Endodermal cell (in vitro differentiated cells): ENCODE measurements at regions not wholly inside any gene's neighbourhood (a gene's known extent, or its start where the extent isn't known, plus 50 kb on each side); places are given as distances from the start of the nearest gene placed in this dataset.

ENCODE experiments used
- DNase-seq: peaks from one replicate; pipeline ENCODE4 v3.0.0-alpha.2; 2017
- H3K27ac ChIP-seq: 2 replicates; pipeline ENCODE4 v1.5.1; 2013; ENCODE audit warnings: mild to moderate bottlenecking, low read depth, low read length, moderate library complexity
- H3K27me3 ChIP-seq: 2 replicates; pipeline ENCODE4 v1.6.1; 2013; ENCODE audit warnings: mild to moderate bottlenecking, low read length, moderate library complexity; ENCODE audit not compliant: insufficient read depth, control insufficient read depth, poor library complexity, severe bottlenecking
- H3K36me3 ChIP-seq: 2 replicates; pipeline ENCODE4 v1.7.0; 2013; ENCODE audit warnings: mild to moderate bottlenecking, low read length, moderate library complexity; ENCODE audit not compliant: control insufficient read depth, insufficient read depth
- H3K4me1 ChIP-seq: one replicate; pipeline ENCODE4 v1.7.0; 2013; ENCODE audit warnings: low read length; ENCODE audit not compliant: control insufficient read depth, insufficient read depth
- H3K4me3 ChIP-seq: 2 replicates; pipeline ENCODE4 v1.5.1; 2013; ENCODE audit warnings: mild to moderate bottlenecking, low read length, moderate library complexity
- H3K9ac ChIP-seq: 2 replicates; pipeline ENCODE4 v1.6.1; 2013; ENCODE audit warnings: mild to moderate bottlenecking, low read length, moderate library complexity; ENCODE audit not compliant: poor library complexity, severe bottlenecking; ENCODE audit errors: extremely low read depth
- H3K9me3 ChIP-seq: 2 replicates; pipeline ENCODE4 v1.6.1; 2013; ENCODE audit warnings: mild to moderate bottlenecking, low read length, moderate library complexity; ENCODE audit not compliant: control insufficient read depth
- H3K27ac Mint-ChIP-seq: 2 replicates; pipeline ENCODE4 v1.8.0; 2020; ENCODE audit warnings: mixed read lengths
- H3K27me3 Mint-ChIP-seq: 2 replicates; pipeline ENCODE4 v1.8.0; 2021; ENCODE audit warnings: mild to moderate bottlenecking, mixed read lengths; ENCODE audit not compliant: insufficient read depth
- H3K36me3 Mint-ChIP-seq: 2 replicates; pipeline ENCODE4 v1.8.0; 2020; ENCODE audit warnings: low read depth, mixed read lengths
- H3K4me1 Mint-ChIP-seq: 2 replicates; pipeline ENCODE4 v1.8.0; 2020; ENCODE audit warnings: mixed read lengths
- H3K4me3 Mint-ChIP-seq: 2 replicates; pipeline ENCODE4 v1.8.0; 2020; ENCODE audit warnings: mild to moderate bottlenecking, moderate library complexity, mixed read lengths
- H3K9me3 Mint-ChIP-seq: 2 replicates; pipeline ENCODE4 v1.8.0; 2020; ENCODE audit warnings: mild to moderate bottlenecking, mixed read lengths
- WGBS, 2 experiments: methylation state at CpG; one replicate each; pipeline versions ENCODE4 v1.1.5 to v1.1.7; 2013; ENCODE audit warnings: missing lambda C conversion rate in 2 of 2, mixed read lengths in 1 of 2; ENCODE audit not compliant: insufficient coverage in 1 of 2, insufficient read length in 1 of 2; 5-methylcytosine and 5-hydroxymethylcytosine counted together
- TF ChIP-seq, protein P1 (sequence below): fragments of 200-600 bp; sonication (generic); conservative IDR thresholded peaks from 2 replicates; pipeline ENCODE4 v1.5.0; 2021; ENCODE audit warnings: antibody characterized with exemption, mild to moderate bottlenecking

DNA sequence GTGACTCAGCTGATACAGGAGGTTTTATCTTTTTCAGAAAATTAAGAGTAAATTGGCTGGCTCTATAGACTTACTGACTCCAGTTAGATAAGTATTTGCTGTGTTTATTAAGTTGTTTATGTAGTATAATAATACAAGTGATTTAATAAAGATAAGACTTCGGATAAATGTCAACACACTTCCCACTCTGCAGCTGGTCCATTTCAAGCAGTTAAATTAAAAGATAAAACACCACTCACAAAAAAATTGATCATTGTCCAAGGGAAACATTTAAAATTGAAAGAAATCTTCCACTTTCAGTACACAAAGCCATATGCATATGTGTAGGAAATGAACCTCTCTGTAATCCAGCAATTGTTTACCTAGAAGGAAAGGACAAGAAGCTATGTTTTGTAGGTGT, 106.1 kb upstream of the SP8 start:
- H3K4me1 Mint-ChIP-seq = peaks cover 8% of the 10 kb centered on the region
- DNase-seq = no peak
- TF ChIP-seq, protein P1, sequence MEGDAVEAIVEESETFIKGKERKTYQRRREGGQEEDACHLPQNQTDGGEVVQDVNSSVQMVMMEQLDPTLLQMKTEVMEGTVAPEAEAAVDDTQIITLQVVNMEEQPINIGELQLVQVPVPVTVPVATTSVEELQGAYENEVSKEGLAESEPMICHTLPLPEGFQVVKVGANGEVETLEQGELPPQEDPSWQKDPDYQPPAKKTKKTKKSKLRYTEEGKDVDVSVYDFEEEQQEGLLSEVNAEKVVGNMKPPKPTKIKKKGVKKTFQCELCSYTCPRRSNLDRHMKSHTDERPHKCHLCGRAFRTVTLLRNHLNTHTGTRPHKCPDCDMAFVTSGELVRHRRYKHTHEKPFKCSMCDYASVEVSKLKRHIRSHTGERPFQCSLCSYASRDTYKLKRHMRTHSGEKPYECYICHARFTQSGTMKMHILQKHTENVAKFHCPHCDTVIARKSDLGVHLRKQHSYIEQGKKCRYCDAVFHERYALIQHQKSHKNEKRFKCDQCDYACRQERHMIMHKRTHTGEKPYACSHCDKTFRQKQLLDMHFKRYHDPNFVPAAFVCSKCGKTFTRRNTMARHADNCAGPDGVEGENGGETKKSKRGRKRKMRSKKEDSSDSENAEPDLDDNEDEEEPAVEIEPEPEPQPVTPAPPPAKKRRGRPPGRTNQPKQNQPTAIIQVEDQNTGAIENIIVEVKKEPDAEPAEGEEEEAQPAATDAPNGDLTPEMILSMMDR = no peak

DNA sequence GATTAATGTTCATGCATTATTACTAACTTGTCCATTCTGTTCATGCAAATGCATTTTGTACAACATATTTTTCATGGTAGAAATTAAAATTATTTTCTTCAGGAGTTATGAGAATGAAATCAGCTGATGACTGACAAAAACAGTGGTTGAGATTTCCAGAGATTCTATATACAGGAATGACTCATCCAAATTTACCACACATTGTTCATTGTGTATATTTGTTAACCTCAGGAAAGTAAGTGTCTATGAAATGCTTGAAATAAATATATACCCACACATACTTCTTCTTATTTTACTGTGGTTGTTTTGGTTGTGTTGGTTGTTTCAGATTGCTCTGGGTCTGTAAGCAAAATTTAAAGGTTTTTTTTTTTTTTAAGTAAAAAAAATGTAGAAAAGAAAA, 108.1 kb upstream of the SP8 start:
- H3K36me3 Mint-ChIP-seq = no peaks in the 10 kb centered on the region
- Histone ChIP-seq H3K4me1 (peaks cover 2% of the 10 kb centered on the region), H3K27me3 (no peaks in the 10 kb centered on the region), H3K4me3 (no peak overlapping the region), H3K27ac (no peak overlapping the region), H3K9ac (no peak overlapping the region), H3K9me3 (no peaks in the 10 kb centered on the region), H3K36me3 (no peaks in the 10 kb centered on the region)
- H3K4me1 Mint-ChIP-seq = peaks cover 8% of the 10 kb centered on the region
- TF ChIP-seq, protein P1 = no peak
- no peak for DNase-seq
- H3K4me3 Mint-ChIP-seq = no peak overlapping the region
- no peak overlapping the region for H3K27ac Mint-ChIP-seq
- no peaks in the 10 kb centered on the region for H3K9me3 Mint-ChIP-seq
- H3K27me3 Mint-ChIP-seq = no peaks in the 10 kb centered on the region

More for the DNA sequence above, 106.1 kb upstream of the SP8 start:
- Mint-ChIP-seq H3K27ac (no peak overlapping the region), H3K27me3 (no peaks in the 10 kb centered on the region), H3K4me3 (no peak overlapping the region), H3K9me3 (peaks cover 12% of the 10 kb centered on the region), H3K36me3 (peaks cover 6% of the 10 kb centered on the region)
- Histone ChIP-seq H3K9ac (no peak overlapping the region), H3K27me3 (no peaks in the 10 kb centered on the region), H3K9me3 (no peaks in the 10 kb centered on the region), H3K36me3 (no peaks in the 10 kb centered on the region), H3K4me3 (no peak overlapping the region), H3K27ac (no peak overlapping the region), H3K4me1 (peaks cover 2% of the 10 kb centered on the region)
- WGBS, 2 experiments = 100% methylated on average over 1 of the region's 1 CpG; no CpG with 5 or more reads in 1 of the 2 experiments

DNA sequence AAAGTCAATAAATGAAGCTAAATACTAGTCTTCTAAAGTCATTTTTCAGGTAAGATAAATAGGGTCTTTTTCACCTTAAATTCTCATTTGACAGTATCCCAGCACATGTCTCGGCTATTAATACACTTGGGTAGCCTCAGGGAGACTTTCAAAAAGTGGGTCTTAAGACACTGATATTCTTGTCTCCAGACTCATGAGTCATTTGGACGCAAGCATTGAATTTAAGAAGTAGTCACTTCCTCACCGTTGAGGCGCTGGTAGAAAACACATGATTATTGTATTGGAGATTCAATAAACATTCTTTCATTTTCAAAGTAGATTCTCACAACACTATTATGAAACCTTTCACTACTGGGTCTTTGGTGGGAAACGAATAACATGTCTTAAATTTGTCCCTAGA, 108.9 kb upstream of the SP8 start:
- Histone ChIP-seq H3K36me3 (no peaks in the 10 kb centered on the region), H3K4me1 (peaks cover 2% of the 10 kb centered on the region), H3K9ac (no peak overlapping the region), H3K4me3 (no peak overlapping the region), H3K9me3 (peaks cover under 1% of the 10 kb centered on the region), H3K27me3 (no peaks in the 10 kb centered on the region), H3K27ac (no peak overlapping the region)
- H3K4me1 Mint-ChIP-seq = peaks cover 8% of the 10 kb centered on the region
- WGBS, 2 experiments = 93 to 94% methylated on average over 2 to 4 of the region's 5 CpGs
- TF ChIP-seq, protein P1 = no peak
- H3K36me3 Mint-ChIP-seq = no peaks in the 10 kb centered on the region
- no peaks in the 10 kb centered on the region for H3K9me3 Mint-ChIP-seq
- no peak for DNase-seq
- H3K27me3 Mint-ChIP-seq = no peaks in the 10 kb centered on the region
- H3K4me3 Mint-ChIP-seq = no peak overlapping the region
- no peak overlapping the region for H3K27ac Mint-ChIP-seq
